GM19467 (cell line): ENCODE measurements at regions not wholly inside any gene's neighbourhood (a gene's known extent, or its start where the extent isn't known, plus 50 kb on each side); places are given as distances from the start of the nearest gene placed in this dataset.

ENCODE experiments used
- ATAC-seq: cut with Tn5 transposase; IDR thresholded peaks from one replicate; pipeline ENCODE4 v1.9.1; 2021; ENCODE audit warnings: mild to moderate bottlenecking, moderate library complexity; ENCODE audit not compliant: unreplicated experiment

DNA sequence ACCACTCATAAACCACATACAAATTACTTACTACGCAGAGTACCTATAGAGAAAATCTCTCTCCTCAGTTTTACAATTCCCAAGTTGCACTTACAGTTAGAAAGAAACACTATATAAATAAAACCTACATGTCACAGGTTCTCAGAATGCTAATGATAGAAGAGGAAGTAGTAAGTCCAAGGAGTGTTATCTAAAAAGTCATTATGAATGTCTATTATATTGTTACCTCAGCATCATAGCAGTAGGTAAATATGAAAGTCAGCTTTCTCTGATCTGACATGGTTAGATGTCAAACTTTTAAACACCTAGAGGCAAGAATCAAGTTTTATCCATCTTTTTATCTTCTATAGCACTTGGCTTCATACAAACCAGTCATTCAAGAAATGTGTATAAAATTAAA is 163.2 kb upstream of the FAM241A start:
- no peak for ATAC-seq

DNA sequence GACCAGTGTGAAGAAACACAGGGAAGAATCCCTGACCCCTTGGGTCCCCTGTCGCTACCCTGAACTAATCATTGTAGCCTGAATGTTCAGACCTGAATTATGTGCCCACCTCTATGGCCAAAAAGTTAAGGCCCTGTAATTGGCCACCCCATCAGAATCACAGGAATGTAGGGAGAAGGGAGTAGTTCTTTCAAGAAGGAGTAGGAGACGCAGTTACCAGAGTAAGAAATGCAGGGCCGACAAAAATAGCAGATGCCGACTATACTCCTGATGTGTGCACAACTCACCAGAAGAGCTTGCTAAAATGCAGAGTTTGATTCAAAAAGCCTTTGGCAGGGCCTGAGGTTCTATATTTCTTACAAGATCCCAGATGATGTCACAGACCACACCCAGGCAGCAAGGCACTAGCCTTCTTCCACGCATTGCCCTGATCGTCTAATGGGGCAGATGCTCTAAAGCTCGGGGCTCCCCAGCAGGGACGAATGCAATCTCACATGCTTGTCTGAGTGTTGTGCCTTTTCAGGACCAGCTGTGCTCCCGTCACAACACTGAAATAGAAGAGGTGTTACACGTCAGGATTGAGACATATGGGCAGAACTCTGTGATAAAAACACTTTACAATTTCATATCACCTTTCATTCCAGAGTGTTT is 161.0 kb upstream of the FAM241A start:
- no peak for ATAC-seq

DNA sequence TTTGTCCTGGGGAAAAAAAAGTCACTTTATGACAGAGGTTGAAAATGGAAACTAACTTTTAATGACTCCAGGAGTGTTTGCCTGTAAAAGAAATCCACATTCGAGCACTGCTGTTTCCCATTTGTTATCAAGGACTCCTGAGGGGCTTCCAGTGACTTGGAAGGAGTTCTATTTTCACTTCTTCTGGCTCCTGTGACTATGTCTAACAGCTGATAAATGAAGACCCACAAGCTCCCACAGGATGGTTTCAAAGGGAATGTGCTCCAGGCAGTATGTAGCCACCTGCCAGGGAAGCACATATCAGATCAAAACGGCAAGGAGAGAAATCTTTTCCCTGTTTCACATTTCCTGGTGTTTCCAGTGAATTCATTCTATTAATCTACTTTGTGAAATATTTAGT is 159.8 kb upstream of the FAM241A start:
- no peak for ATAC-seq

DNA sequence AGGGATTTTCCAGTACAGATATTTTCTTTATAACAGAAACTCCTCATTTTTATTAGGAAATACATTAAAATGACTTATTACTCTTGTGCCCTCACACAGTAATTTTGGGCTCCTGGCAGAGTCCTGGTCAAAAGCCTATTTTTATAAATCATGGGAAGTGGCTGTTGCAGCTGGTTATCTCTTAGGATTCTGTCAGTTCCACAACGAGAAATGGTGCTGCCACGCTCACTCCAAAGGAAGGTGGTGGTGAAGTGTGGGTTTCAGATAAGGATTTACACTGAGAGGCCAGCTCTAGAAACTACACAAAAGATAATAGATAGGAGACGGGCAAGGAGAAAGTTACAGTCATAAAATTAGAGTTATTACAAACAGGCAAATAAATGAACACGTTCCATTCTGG is 159.2 kb upstream of the FAM241A start:
- no peak for ATAC-seq

DNA sequence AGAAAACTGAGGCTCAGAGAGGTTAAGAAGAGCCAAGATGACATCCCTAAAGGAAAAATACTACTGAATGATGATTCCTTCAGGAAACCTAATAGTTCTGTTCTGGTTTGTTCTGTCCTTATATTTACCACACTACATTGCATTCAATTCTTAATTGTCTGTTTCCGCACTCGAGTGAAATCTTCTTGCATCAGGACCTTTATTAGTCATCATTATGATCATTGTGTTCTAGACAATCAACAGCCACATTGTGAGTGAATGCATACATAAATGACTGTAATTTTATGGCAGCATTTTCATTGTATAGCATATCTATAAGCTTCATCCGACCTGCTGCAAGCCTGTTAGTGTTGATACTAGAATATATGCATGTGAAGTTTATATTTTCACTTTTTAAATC is 156.7 kb upstream of the FAM241A start:
- ATAC-seq = no peak

DNA sequence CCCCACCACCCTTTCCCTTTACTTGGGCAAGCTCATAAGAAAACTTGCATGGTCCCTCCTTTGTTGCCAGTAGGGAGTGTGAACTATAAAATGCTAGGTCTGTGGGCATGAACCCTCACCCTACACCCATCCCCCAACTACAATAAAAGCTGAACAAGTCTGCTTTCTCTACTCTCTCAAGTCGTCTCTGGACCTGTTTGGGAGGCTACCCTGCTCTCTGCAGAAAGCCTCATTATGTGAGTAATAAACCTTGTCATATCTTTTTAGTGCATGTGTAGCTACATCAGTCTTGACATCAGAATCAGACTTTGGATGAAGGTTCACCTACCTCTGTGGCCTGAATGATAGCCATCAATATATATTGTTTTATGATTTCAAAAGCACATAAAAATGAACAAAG is 155.4 kb upstream of the FAM241A start:
- no peak for ATAC-seq

DNA sequence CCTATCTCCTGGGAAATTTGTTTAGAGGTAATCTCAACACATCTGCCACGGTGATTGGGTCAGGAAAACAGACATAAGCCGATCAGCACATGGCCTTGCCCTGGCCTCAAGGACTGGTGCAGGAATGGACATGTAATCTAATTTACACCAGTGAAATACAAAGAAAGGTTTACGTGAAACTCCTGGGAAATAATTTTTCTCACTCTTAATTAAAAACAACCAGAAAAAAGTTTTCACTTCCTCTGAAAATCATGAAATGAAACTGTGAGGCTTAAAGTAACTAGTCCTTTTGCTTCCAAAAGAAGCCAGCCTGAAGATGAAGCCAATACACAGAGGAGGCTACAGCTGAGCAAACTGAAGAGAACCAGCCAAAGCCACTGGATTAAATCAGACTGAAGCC is 154.1 kb upstream of the FAM241A start:
- ATAC-seq = peak; percentile 94

DNA sequence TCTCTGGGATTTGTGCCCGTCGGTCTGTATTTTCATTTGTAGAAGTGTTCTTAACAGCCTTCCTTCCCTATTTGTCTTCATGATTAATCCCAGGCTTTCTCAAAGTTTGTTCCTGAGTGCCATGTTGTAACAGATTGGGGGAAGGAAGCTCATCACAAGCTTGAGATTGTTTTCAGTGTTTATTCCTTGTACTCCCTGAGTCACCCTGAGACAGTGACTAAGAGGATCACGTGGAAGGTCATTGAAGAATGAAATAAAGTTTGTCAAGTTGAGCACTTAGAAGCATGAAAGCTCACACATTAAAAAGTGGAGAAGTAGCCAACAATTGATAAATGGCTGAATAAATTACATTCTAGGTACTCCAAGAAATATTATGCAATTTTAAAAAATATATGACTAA is 153.5 kb upstream of the FAM241A start:
- no peak for ATAC-seq

DNA sequence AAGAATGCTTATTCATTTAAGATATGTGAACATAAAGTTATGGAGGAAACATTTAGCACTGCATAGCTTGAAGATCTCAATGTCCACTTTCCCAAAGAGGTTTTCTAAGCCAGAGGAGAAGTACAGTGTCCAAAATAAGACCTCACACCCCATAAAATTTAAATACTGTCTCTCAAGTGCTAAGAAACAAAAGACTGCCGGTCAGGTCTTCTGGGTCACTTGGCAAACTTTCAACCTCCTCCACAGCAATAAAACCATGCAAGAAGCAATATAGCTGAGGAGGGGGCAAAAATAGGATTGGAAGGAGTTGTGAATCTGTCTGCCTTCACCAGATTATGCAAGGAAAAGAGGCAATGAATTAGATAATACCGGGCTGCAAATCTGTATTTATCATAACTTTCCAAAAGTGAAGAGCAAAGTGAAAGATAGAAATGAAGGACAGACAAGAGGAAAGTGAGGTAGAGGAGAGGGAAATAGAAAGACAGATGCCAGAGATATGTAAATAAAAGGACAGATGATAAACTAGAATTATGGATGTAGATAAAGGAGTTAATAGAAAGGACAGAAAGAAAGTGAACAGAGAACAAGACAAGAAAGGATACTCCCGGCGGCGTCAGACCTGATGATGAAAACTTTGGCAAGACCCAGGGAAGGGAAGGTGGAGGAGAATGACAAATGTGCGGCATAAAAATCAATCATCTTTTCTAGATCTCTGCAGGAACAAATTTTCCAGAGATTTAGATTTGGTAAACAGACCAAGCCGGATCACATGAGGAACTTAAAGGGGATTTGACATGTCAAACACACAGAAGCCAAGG is 152.7 kb upstream of the FAM241A start:
- no peak for ATAC-seq

DNA sequence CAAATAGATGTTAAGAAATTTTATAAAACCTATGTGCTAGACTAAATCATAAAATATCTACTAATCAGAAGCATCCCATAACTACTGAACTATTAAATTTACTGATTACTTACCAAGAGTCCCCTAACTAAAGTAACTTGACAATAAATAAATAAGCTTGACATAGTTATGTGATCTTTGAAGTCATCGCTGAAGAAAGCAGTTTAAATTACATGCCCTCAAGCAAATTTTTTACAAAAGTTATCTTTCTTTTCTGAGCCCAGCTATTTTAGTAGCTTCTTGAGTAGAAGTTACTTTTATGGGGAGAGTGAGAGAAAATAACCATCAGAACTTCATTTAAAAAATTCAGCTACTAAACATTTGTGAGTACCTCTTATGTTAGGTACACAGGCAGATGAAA is 150.9 kb upstream of the FAM241A start:
- no peak for ATAC-seq

DNA sequence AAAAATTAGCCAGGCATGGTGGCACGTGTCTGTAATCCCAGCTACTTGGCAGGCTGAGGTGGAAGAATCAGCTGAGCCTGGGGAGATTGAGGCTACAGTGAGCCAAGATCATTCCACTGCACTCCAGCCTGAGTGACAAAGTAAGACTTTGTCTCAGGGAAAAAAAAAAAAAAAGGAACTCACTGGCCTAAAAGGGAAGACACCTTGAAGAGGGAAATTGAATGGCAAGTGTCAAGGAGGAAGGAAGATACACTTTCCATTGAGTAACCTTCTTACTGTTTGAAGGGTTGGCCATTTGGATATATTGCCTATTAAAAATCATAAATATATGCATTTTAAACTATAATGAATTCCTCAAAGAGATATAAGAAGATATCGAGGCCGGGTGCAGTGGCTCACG is 147.5 kb upstream of the FAM241A start:
- no peak for ATAC-seq

DNA sequence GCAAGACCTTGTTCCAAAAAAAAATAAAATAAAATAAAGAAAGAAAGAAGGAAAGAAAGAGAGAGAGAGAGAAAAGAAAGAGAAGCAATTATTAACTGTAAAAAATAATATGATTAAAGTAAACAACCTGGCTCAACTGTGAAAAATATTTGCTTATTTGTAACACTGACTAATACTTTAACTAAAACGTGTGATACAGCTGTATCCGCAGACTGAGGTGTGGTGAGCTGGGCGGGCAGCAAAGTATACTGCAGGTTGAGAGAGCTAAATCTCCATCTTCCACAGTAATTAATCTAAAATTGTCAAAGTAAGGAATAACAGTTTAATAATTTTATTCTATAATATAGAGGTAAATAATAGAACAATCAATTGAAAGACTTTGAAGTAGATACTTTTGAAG is 145.5 kb upstream of the FAM241A start:
- no peak for ATAC-seq

DNA sequence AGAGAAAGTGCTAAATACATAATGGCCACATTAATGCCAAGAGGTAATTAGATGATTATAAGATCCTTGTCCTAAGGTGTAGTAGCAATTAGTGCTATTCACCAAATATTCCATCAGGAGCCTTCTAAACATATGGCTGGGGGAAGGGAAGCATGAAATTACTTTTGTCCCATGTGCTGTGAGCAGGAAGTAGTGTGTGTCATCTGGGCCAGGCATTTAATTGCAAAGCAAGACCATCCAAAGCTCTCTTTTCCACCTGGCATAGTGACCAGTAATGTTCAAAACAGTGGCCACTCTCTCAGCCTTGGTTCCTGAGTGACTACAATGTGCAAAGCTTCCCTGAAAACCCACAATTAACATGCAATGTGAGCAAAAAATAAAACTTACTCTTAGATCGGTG is 144.2 kb upstream of the FAM241A start:
- ATAC-seq = no peak

DNA sequence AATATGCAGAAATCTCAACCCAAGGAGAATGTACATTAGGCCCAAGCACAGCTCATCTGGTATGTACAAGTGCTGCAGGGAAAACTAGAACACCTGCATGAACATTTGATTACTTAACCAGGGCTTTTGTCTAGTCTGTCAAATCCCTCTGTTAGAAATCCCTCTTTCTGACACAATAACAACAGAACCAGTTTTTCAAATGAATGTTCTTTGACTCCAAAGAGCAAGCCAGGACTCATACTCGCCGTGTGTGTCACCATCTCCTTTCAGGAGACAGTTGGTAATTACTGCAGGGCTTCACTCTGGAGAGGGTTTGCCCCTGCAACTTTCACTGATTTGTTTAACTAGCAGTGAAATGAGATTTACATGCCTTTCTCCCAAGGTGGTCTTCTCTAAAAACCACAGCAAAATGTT is 143.0 kb upstream of the FAM241A start:
- no peak for ATAC-seq

DNA sequence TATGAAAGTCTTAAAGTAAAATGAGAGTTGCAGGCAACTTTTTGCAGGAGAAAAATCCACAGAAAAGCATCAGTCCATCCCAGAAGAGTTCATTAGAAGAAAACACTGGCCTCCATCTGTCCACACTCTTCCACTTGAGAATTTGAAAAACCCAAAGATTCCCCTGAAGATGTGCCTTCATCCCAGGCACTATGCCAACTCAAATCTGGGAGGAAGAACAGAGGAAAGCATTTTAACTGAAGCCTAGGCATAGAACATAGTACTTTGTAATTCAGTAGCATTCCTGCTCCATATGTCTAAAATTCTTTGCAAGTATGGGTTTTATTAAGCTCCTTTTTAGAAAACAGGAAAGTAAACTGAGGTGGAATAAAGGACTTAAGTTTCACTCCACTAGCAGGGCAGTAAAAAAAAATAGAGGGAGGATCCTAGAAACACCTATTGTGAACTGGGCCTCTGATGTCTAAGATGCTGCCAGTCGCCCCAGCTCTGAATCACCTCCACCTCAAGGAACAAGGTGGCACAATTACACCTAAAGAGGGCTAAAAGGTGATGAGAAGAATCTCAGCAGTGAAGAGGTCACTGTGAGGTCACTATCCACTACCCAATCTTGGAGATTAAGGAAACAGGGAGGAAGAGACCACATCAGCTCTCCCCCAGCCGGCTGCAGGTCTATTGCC is 141.9 kb upstream of the FAM241A start:
- ATAC-seq = no peak

DNA sequence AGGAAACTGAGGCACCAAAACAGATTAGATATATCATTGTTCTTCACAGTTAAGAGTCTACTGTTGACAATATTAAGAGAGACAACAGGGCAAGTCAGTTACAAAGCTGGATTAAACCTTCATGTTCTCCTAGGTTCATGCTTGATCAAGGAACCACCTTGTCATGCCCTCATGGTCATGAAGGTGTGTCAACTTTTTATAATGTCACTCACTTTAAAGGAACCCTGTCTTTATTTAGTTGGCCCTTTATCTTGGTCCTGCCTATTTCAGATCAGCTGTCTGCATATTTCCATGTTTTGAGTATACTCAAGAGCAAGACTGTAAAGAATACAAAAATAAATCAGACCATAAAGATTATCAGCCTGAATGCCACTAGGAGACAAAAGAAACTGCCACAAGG is 140.2 kb upstream of the FAM241A start:
- ATAC-seq = no peak

DNA sequence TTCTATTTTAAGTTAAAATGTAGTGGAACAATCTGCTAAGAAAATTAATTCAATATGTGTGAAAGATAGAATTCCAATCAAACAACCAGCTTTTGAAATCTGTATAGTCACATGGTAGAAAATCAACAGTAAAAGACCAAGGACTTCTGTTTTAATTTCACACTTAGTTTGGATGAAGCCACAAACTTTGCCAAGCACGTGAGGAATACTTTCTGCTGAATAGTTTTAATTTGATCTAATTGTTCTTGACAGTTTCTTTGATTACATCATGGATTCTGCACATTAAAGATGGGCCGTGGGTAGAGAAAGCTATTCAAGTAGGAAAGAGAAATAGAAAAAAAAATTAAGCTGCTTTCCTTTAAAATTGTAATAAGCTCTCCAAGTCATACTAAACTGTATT is 137.9 kb upstream of the FAM241A start:
- no peak for ATAC-seq

DNA sequence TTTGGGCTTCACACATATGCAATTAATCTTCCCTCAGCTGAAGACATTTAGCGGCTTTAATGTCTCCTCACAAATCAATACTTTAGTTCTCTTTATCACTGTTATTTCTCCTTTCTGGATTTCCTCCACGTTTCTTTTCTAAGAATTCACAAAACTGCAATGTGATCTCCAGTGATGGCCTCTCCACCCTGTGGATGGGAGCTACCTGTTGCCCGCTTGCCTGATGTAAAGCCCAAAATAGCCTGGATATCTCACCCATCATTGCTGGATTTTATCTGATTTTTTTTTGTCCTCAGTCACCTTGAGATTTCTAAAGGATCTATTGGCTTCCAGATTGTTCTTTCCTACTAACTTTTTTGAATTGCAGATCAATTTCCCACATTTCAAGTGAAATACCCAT is 129.3 kb upstream of the FAM241A start:
- ATAC-seq = no peak

DNA sequence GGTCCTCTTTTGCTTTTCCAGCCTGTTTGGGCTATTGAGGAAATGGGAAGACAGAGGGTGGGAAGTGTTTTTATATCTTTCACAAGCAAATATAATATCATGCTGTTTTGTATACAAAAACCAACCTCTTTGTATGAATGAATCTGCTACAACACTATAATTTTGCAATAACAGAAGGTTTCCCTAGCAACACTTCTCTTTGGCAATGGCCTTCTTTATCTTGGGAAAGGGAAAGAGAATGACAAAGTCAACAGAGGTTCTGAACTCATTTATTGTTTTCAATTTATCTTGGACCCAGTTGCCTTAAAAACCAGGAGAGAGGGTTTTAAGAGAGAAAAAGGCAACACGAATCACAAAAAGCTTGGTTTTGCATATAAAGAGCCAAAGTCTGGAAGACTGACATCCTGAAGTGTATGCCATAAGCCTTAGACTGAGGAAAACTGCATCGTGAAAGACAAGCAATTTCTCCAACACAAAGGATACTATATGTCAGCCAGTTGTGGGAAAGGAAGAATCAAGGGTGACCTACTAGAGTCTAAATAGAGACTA is 121.8 kb upstream of the FAM241A start:
- no peak for ATAC-seq

DNA sequence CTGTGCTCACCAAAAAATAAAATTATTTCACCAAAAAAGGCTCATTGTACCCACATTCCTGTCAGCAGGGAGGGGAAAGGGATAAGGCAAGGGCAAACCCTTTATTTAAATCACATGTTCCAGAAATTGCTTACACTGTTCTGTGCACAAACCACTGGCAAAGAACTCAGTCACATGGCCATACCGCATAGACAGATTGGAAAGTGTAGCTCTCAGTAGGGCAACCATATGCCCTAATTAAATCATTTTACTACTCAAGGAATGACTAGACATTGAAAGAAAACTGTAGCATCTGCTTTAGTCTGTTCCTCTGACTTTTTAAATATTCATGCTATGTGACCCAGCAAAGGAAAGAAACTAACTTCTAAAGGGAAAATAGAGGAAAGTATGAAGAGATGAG is 119.2 kb upstream of the FAM241A start:
- no peak for ATAC-seq

DNA sequence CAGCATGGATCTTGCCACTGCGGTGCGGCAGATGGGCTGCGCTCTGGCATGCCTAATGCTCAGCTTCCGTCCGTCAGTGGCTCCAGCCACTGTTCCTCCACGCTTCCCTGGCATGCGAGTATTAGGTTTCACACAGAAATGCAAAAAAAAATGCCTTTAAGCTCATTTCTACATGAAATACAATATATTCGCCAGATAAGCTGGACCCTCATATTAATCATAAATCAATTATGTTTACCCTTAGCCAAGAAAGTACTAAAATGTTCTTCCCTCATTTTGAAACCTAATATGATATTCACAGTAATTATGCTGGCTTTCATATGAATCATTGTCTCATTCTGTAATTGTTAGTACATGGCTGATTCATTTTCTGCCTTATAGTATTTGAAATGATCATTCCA is 115.5 kb upstream of the FAM241A start:
- no peak for ATAC-seq
